DMS79 treated with DMSO at 0.1 percent for 48 hours (cell line): ENCODE measurements at regions not wholly inside any gene's neighbourhood (a gene's known extent, or its start where the extent isn't known, plus 50 kb on each side); places are given as distances from the start of the nearest gene placed in this dataset.
"Not testable (repeated sequence)": the region's sequence is repeated elsewhere in the genome, so short reads cannot be mapped to it uniquely, and the experiment has no call there.

Experiments
- DNase-seq: peaks from one replicate; lab custom pipeline; 2025; lab: John Stamatoyannopoulos, UW

GRCh38 chr4:85018983-85019382 is 52.5 kb upstream of the WDFY3 start:
- DNase-seq, result no peak

- DNase-seq, result no peak
These were observed 52.9 kb upstream of the WDFY3 start for GRCh38 chr4:85019411-85019810.

- DNase-seq, result no peak
These were observed 58.2 kb upstream of the WDFY3 start for GRCh38 chr4:85024671-85025070.

- DNase-seq, result no peak
These were observed 62.4 kb upstream of the WDFY3 start for GRCh38 chr4:85028910-85029309.

- DNase-seq, result no peak
These were observed 63.0 kb upstream of the WDFY3 start for GRCh38 chr4:85029453-85029852.

GRCh38 chr4:85030156-85030555 is 63.7 kb upstream of the WDFY3 start:
- DNase-seq, result no peak

- not testable (repeated sequence) for DNase-seq
These were observed 67.3 kb upstream of the WDFY3 start for GRCh38 chr4:85033838-85034237.

GRCh38 chr4:85039526-85039925 is 73.0 kb upstream of the WDFY3 start:
- no peak for DNase-seq

- not testable (repeated sequence) for DNase-seq
These were observed 77.5 kb upstream of the WDFY3 start for GRCh38 chr4:85043812-85044496.

- peak; percentile 23 for DNase-seq
These were observed 84.2 kb upstream of the WDFY3 start for GRCh38 chr4:85050736-85051135.

GRCh38 chr4:85051526-85051925 is 85.0 kb upstream of the WDFY3 start:
- no peak for DNase-seq

- not testable (repeated sequence) for DNase-seq
These were observed 88.4 kb upstream of the WDFY3 start for GRCh38 chr4:85054925-85055324.

- no peak for DNase-seq
These were observed 92.1 kb upstream of the WDFY3 start for GRCh38 chr4:85058551-85058950.

GRCh38 chr4:85061974-85062373 is 95.5 kb upstream of the WDFY3 start:
- no peak for DNase-seq

- no peak for DNase-seq
These were observed 96.0 kb upstream of the WDFY3 start for GRCh38 chr4:85062466-85062865.

GRCh38 chr4:85067342-85067741 is 100.9 kb upstream of the WDFY3 start:
- DNase-seq, result no peak

GRCh38 chr4:85078016-85078415 is 111.5 kb upstream of the WDFY3 start:
- no peak for DNase-seq

GRCh38 chr4:85081196-85081595 is 114.7 kb upstream of the WDFY3 start:
- no peak for DNase-seq

- peak; percentile 26 for DNase-seq
These were observed 118.0 kb upstream of the WDFY3 start for GRCh38 chr4:85084371-85085094.

GRCh38 chr4:85086721-85087120 is 120.2 kb upstream of the WDFY3 start:
- no peak for DNase-seq

GRCh38 chr4:85092536-85092935 is 126.0 kb upstream of the WDFY3 start:
- peak; percentile 20 for DNase-seq

- DNase-seq, result no peak
These were observed 126.5 kb upstream of the WDFY3 start for GRCh38 chr4:85092943-85093342.

- DNase-seq, result no peak
These were observed 128.2 kb upstream of the WDFY3 start for GRCh38 chr4:85094735-85095134.

GRCh38 chr4:85102606-85103005 is 136.1 kb upstream of the WDFY3 start:
- DNase-seq, result no peak
